ENCODE measurements at regions not wholly inside any gene's neighbourhood (a gene's known extent, or its start where the extent isn't known, plus 50 kb on each side); places are given as distances from the start of the nearest gene placed in this dataset.
"Not testable (repeated sequence)": the region's sequence is repeated elsewhere in the genome, so short reads cannot be mapped to it uniquely, and the experiment has no call there.

DNA sequence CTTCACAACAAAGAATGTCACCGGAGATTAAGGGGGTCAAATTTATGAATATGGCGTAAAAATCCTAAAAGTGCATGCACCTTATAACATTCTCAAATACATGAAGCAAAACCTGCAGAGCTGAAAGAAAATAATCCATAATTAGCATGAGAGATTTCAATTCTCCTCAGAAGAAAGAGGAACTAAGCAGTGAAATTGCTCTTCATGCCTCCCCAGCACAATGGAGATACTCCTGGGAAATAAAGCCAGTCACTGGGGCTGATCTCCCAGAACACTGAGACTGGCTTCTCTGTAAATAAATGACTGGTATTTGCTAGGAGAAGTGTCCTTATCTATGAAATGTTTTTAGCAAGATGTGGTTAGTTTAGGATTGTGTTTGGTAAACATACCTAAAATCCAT, 68.1 kb downstream of the GOLGA6L6 start:
- not testable (repeated sequence) for DNase-seq

DNA sequence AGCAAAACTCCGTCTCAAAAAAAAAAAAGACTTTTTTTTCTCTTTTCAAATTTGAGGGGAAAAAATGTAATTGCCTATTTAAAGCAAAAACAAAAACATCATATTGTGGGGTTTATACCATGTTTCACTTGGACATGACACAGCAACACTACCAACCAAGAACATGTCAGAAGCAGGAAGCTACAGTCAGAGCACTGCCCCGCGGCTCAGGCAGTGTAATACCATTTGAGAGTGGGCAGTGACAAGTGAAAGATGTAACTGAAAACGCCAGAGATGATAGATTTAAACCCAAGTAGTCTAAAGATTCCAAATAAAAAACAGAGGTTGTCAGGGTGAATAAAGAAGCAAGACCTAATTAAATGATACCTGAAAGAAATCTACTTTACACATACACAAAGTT, 68.6 kb downstream of the GOLGA6L6 start:
- not testable (repeated sequence) for DNase-seq

DNA sequence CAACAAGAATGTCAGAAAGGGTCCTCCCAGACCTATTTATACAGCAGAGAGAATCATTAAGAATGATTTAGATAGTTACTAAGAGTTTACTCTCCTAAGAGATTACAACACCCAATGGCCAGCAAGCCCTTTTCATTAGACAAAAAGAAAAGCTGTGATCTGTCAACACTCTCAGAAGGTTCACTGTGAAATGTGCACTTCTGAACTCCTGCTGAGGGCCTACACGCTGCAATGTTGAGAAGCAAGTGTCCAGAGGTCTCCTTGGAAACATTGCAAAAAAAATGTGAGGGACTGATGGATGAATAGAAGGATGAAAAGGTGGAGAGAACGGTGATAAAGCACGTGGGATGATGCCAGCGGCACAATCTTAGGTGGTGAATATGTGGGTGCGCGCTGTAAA, 70.8 kb downstream of the GOLGA6L6 start:
- DNase-seq, result not testable (repeated sequence)

DNA sequence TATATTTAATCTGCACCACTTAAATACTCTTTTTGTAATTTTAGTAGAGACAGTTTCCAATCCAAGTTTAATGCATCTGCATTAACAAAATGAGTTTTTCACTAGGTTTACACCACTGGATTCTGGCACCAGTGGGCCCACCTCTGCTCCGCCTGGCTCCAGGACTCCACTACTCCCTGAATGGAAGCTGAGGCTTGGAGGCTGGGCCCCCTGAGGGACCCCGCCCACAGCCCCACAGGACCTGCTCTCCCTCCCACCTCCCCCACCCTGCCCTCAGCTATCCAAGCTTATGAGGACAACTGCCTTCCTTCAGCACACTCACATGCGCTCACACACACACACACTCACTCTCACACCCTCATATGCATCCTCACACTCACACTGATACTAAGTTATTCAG, 100.5 kb downstream of the GOLGA6L6 start:
- not testable (repeated sequence) for DNase-seq

DNA sequence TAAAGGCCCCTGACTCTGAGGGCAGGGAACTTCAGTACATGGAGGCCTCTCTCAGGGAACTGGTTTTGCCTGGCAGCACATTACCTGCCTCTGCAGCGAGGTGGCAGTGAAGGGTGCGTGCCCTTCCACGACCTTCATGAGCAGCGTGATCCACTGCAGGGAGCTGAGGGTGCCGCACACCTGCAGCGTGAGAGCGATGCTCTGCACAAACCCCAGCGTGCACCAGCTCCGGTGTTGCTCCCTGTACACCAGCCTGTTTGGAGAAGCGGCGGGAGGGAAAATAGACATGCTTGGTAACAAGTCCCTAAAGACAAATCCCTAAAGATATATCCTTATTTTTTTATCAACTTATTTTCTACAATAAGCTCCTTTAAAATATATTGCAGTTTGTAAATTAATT, 101.2 kb downstream of the GOLGA6L6 start:
- not testable (repeated sequence) for DNase-seq

DNA sequence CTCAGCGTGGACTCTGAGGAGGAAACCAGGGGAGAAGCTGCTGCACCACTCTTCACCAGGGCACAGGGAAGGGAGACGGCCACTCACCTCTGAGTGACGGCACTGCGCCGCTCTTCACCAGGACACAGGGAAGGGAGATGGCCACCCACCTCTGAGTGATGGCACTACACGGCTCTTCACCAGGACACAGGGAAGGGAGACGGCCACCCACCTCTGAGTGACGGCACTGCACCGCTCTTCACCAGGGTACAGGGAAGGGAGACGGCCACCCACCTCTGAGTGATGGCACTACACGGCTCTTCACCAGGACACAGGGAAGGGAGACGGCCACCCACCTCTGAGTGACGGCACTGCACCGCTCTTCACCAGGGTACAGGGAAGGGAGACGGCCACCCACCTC, 102.5 kb downstream of the GOLGA6L6 start:
- not testable (repeated sequence) for DNase-seq

DNA sequence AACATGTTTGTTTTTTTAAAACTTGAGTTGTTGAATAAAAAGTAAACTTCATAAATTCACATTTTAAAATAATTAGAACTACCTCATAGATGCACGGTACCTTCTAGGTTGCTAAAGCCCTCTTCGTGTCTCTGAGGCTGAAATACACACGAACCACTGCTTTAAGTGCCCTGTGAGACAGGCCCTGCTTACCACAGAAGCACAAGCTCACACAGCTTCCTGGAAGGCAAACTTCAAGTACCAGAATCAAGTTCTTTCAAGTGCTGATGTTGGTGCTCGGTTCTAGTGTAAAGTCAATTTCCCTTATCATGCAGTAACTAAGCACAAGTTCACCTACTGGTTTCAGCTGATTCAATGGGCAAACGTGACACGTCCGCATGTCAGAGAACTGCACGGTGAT, 103.3 kb downstream of the GOLGA6L6 start:
- DNase-seq, result not testable (repeated sequence)

DNA sequence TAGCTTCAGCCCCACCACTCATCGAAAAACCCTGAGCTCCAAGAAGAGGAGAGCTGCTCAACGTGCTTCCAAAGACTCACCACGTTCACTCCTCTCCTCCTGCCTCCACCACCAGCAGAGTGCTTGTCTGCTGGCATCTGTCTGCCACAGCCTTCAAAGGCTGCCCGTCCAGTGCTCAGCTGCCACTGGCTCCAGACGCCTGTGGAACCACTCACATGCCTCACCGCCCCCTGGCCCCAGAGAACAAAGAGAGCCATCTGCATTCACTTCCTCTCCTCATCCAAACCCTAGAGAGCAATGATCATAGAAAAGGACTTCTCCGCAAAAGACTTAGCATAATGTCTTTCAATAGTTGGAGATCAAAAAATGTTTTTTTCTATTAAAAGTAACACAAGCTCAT, 108.1 kb downstream of the GOLGA6L6 start:
- not testable (repeated sequence) for DNase-seq

DNA sequence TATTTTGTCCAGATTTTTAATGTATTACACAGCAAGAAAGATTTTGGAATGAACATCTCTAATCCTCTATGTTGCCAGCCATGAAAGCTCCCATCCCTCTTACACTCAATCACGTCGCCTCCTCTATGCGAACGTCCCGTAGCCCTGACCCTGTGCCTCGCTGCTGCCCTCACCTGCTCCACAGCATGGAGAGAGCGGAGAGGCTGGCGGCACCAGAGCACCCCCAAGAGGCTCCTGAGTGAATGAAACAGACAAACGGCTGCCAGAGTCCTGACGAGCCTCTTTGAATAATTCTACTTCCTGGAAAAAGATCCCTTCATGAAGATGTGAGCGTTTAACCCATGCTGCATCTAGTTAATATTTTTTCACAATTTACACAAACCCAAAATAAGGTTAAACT, 111.1 kb downstream of the GOLGA6L6 start:
- DNase-seq, result not testable (repeated sequence)

DNA sequence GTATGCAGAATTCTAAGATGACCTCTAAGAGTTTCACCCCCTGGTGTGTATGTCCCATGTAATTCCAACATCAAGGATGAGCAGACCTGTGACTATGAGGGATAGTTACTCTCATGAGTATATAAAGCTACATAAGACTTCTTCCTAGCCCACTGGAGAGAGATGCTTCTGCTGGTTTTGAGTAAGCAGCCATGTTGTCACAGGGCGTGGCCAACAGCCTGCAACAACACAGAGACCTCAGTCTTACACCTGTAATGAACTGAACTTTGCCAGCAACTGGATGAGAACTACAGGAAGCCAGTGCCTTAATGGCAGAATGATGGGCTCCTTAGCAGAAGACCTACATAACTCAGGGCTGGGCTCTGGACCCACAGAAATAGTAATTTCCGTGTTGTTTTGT, 120.9 kb downstream of the GOLGA6L6 start:
- not testable (repeated sequence) for DNase-seq

DNA sequence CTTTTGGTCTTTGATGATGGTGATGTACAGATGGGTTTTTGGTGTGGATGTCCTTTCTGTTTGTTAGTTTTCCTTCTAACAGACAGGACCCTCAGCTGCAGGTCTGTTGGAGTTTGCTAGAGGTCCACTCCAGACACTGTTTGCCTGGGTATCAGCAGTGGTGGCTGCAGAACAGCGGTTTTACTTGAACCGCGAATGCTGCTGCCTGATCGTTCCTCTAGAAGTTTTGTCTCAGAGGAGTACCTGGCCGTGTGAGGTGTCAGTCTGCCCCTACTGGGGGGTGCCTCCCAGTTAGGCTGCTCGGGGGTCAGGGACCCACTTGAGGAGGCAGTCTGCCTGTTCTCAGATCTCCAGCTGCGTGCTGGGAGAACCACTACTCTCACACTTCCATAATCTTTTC, 125.0 kb downstream of the GOLGA6L6 start:
- not testable (repeated sequence) for DNase-seq

DNA sequence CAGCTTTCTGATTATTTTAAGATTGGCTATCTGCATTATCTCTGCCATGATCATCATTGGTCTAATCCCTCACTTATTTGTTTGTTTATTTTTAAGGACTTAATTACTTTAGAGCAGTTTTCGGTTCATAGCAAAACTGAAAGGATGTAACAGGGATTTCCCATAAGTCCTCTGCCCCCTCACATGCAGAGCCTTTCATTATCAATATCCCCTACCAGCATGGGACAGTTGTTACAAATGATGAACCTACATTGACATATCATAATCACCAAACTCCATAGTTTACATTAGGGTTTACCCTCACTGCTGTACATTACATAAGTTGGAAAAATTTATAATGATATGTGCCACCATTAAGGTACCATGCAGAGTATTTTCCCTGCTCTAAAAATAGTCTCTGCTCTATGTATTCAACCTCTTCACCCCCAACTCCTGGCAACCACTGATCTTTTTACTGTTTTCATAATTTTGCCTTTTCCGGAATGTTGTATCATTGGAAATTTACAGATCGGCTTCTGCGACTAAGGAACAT, 131.9 kb downstream of the GOLGA6L6 start:
- DNase-seq, result not testable (repeated sequence)

DNA sequence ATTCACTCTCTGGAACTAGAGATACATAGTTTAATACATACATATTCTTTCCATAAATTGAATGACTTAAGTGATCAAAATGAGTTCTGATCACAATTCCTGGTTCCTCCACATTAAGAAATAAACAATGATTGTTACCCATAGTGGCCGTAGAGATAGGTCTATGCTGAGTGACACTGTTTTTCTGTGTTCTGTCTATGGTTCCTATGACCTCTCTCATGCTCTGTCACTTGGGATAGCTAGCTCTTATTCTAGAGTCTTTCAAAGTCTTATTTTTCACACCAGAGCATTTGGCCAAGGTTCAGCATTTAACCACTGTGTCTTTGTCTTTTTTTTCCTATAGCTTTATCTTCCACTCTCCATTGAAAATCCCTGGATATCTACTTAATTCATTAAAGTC, 132.4 kb downstream of the GOLGA6L6 start:
- no peak for DNase-seq

DNA sequence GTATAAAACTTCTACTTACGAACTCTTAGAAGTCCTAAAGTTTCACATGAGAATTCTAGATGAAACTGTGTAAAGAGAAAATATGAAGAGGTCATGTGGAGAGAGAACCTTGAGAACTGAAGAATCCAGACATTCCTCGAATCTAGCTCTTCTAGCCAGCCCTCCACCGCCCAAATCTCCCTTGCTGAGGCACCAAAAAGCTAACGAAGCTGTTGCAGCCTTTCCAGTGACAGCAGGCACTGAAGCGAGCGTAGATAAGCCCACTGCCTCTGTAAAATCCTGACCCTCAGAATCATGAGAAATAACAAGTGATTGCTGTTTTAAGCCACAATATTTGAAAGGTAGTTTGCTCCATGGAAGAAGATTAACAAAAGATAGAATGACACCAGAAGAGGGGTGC, 134.0 kb downstream of the GOLGA6L6 start:
- no peak for DNase-seq

DNA sequence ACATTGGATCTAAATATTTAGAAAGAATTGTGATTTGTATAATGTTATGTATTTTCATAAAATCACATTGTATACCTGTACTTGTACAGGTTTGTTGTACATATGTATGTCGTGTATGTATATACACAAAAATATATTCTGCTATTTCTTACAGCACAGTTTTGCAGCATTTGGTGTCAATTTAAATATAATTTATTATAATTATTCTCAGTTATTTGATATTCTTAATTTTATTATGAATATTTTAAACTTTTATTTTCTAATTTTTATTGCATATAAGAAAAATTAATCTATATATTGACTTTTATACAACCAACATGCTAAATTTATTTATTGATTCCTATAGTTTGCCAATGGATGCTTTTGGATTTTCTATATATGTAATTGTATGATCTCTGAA, 137.0 kb downstream of the GOLGA6L6 start:
- not testable (repeated sequence) for DNase-seq

DNA sequence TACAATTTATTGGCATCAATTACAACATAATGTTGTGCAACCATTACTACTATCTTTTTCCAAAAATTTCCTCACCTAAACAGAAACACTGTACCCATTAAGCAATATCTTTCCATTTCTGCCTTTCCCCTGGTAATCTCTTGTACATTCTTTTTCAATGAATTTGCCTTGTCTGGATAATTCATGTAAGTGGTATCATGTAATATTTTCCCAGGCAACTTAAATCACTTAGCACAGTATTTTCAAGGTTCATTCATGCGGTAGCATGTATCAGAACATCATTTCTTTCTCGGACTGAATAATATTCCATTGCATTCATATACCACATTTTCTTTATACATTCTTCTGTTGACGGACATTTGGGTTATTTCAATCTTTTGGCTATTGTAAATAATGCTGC, 139.0 kb downstream of the GOLGA6L6 start:
- not testable (repeated sequence) for DNase-seq

DNA sequence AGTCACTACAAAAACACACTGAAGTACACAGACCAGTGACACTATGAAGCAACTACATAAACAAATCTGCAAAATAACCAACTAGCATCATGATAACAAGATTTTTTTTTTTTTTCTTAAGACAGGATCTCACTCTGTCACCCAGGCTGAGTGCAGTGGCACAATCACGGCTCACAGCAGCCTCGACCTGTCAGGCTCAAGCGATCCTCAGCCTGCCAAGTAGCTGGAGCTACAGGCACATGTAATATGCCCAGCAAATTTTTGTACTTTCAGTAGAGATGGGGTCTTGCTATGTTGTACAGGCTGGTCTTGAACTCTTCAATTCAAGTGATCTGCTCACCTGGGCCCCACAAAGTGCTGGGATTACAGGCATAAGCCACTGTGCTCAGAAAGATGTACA, 140.5 kb downstream of the GOLGA6L6 start:
- not testable (repeated sequence) for DNase-seq

DNA sequence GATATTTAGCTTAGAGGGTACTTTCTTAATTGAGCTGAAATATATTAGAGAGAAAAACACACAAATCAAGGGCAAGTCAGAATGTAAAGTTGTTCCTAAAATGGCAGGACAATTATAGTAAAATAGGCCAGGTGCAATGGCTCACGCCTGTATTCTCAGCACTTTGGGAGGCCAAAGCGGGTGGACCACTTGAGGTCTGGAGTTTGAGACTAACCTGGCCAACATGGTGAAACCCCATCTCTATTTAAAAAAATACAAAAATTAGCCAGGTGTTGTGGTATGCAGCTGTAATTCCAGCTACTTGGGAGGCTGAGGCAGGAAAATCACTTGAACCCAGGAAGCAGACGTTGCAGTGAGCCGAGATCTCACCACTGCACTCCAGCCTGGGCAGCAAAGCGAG, 142.9 kb downstream of the GOLGA6L6 start:
- DNase-seq, result not testable (repeated sequence)

DNA sequence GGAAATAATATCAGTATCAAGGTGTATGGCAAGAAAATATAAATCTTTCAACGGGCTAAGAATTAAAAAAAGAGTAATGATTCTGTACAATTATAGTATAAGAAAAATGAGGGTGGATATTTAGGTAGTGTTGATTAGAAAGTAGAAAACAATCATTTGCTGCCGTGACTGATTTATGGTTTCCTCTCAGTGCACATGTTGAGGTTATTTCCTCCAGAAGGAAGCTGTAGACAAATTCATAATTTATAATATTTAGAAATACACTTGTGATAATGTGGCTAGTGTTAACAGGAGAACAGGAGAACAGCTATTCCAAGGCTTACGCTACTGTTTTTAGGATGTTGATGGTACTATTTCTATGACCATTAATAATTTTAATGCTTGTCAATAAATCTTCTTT, 153.4 kb downstream of the GOLGA6L6 start:
- not testable (repeated sequence) for DNase-seq

DNA sequence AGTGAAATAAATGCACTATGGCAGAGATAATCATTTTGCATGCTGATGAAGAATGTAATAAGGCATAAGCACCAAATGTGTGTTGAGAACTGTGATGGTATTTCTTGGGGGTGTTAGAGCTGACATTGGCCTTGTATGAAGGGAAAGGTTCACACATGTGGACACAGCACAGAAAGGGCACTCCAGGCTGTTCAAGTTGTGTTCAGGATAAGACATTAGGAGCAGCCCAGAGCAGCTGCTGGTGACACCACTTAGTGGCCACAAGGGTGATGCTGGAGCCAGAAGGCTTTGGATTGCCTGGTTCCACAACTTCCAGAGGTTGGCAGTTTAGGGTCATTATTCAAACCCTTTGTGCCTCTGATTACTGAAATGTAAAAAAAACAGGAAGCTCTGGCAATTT, 155.4 kb downstream of the GOLGA6L6 start:
- no peak for DNase-seq

DNA sequence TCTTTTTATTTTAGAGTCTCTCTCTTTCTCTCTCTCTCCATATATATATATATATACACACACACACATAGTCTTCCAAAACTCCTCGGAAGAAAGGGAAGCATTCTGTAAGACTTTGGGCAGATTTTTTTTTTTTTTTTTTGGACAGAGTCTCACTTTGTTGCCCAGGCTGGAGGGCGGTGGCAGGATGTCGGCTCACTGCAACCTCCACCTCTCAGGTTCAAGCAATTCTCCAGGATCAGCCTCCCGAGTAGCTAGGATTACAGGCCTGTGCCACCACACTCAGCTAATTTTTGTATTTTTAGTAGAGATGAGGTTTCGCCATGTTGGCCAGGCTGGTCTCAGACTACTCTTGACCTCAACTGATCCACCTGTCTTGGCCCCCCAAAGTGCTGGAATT, 161.4 kb downstream of the GOLGA6L6 start:
- DNase-seq, result not testable (repeated sequence)

DNA sequence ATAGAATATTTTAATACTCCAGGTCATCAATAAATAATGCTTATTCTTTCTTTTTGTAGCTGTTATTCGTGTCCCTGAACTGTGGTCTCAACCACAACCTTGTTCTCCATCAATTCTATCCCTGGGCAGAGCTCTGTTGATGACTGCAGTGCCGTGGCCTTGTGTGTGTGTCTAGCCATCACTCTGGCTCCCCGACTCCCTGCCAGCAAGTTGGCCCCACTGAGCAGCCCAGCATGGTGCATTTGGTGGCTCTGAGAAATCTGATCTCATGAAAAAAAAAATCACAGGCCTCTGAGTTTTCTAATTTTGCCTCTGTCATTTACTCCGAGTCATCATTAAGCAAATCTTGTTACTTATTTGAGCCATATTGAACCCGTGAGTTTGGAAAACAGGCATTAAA, 164.7 kb downstream of the GOLGA6L6 start:
- DNase-seq, result no peak

DNA sequence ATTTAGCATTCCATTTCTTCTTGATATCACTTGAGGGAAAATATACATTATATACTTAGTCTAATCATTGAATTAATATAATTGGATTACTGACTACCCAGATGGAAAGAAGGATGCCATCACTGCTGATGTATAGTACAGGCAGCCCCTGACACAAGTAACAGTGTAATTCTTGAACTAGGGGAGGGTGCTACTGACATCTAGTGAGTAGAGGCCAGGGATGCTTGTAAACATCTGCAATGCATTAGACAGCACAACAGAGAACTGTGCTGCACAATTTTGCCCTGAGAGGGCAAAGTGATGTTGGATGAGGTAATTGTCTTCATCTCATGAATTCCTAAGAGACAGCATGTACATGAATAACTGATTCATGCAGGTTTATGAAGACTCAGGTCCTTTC, 169.2 kb downstream of the GOLGA6L6 start:
- DNase-seq, result not testable (repeated sequence)

DNA sequence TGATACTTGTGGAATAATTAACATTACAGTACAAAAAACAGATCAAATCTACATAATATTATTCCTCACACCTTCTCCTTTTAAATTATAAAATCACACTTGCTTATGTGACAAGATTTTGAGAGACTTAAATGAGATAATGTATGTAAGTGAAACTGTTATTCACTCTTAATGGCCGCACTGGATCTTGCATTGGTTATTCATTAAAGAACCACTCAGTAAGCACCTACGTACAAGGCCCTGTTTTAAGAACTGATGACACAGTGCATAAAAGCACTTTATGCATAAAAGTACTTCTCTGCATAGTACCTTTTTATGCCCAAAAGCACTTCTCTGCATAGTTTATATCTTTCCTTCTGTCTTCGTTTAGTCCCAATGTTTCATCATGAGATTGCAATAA, 172.1 kb downstream of the GOLGA6L6 start:
- no peak for DNase-seq

DNA sequence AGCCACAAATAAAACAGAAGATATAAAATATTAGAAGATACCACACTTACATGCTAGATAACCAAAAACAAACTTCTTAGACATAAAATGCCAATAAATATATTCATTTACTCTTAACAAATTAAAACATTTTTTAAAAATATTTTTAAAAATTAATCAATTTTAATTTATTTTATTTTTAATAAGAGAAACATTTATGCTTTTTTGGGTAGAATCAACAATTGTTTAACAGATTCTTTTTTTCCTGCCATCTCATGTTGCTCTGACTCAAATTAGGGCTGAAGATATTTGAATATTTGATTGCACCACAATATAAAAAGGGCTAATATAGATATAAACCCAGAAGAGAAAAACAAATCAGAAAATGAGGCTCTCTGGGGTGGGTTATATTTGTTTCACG, 172.6 kb downstream of the GOLGA6L6 start:
- DNase-seq, result no peak

DNA sequence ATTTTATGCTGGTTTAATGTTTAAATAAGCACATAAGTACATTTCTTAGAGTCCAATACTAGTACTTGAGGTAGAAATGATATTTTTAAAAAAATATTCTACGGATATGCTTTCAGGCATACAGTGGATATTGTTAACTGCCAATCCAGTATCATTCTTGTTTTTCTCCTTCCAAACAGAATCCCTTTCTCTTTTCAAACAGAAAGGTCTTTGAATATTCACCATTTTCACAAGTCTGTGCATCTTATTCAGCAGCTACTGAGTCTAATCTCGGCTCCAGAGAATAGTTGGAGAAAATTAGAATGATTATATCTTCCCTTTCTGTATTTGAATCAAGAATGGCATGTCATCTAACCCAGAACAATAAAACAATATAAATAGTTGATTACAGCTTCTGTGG, 174.5 kb downstream of the GOLGA6L6 start:
- DNase-seq, result no peak
